Activated CD8-positive, alpha-beta memory T cell treated with anti-CD3 and anti-CD28 coated beads for 36 hours (primary cell): ENCODE measurements at regions not wholly inside any gene's neighbourhood (a gene's known extent, or its start where the extent isn't known, plus 50 kb on each side); places are given as distances from the start of the nearest gene placed in this dataset.

Experiments used
- CTCF ChIA-PET: fragments of 350-600 bp; sonication (Branson Sonifier 250); formaldehyde crosslinking; loops from one replicate; lab custom pipeline; 2021; ENCODE audit warnings: antibody characterized with exemption; lab: Charles Lee
- POLR2A ChIA-PET: fragments of 350-600 bp; sonication (Branson Sonifier 250); formaldehyde crosslinking; loops from one replicate; lab custom pipeline; 2021; ENCODE audit warnings: antibody characterized with exemption; lab: Charles Lee

- CTCF ChIA-PET, result no interaction called here
These were observed 166.2 kb downstream of the ZIC5 start for GRCh38 chr13:99805361-99805760.

GRCh38 chr13:99803141-99803540 is 168.4 kb downstream of the ZIC5 start:
- ChIA-PET CTCF (no interaction called here), POLR2A (no interaction called here)

More at GRCh38 chr13:99805361-99805760, 166.2 kb downstream of the ZIC5 start:
- POLR2A ChIA-PET, result no interaction called here

GRCh38 chr13:99802416-99802815 is 169.2 kb downstream of the ZIC5 start:
- ChIA-PET CTCF (no interaction called here), POLR2A (no interaction called here)

GRCh38 chr13:99800951-99801350 is 170.6 kb downstream of the ZIC5 start:
- CTCF ChIA-PET, result interaction anchor here (0.7 kb wide), 1 partner anchor 136 kb away, joined by 4 read pairs; no protein-coding TSS in a partner anchor

GRCh38 chr13:99800011-99800410 is 171.6 kb downstream of the ZIC5 start:
- POLR2A ChIA-PET, result no interaction called here
- CTCF ChIA-PET, result no interaction called here

More at GRCh38 chr13:99800951-99801350, 170.6 kb downstream of the ZIC5 start:
- POLR2A ChIA-PET, result no interaction called here

- ChIA-PET POLR2A (no interaction called here), CTCF (no interaction called here)
These were observed 172.8 kb downstream of the ZIC5 start for GRCh38 chr13:99798756-99799155.

GRCh38 chr13:99797691-99798090 is 173.9 kb downstream of the ZIC5 start:
- POLR2A ChIA-PET, result no interaction called here
- CTCF ChIA-PET, result no interaction called here

- POLR2A ChIA-PET, result no interaction called here
- CTCF ChIA-PET, result no interaction called here
These were observed 175.3 kb downstream of the ZIC5 start for GRCh38 chr13:99796175-99796819.

- ChIA-PET CTCF (interaction anchor here (0.6 kb wide), 1 partner anchor 411 kb away, joined by 3 read pairs; no protein-coding TSS in a partner anchor), POLR2A (no interaction called here)
These were observed 179.3 kb downstream of the ZIC5 start for GRCh38 chr13:99792079-99792921.

GRCh38 chr13:99782669-99783068 is 188.9 kb downstream of the ZIC5 start:
- ChIA-PET CTCF (no interaction called here), POLR2A (no interaction called here)

- ChIA-PET CTCF (no interaction called here), POLR2A (no interaction called here)
These were observed 193.1 kb downstream of the ZIC5 start for GRCh38 chr13:99778500-99778899.

GRCh38 chr13:99777873-99778272 is 193.7 kb downstream of the ZIC5 start:
- ChIA-PET POLR2A (no interaction called here), CTCF (no interaction called here)

- CTCF ChIA-PET, result no interaction called here
- POLR2A ChIA-PET, result no interaction called here
These were observed 196.9 kb downstream of the ZIC5 start for GRCh38 chr13:99774644-99775043.

GRCh38 chr13:99768986-99769385 is 202.6 kb downstream of the ZIC5 start:
- ChIA-PET POLR2A (no interaction called here), CTCF (no interaction called here)

GRCh38 chr13:99766641-99767045 is 204.9 kb downstream of the ZIC5 start:
- CTCF ChIA-PET, result no interaction called here
- POLR2A ChIA-PET, result no interaction called here

GRCh38 chr13:99765869-99766268 is 205.7 kb downstream of the ZIC5 start:
- POLR2A ChIA-PET, result no interaction called here
- CTCF ChIA-PET, result no interaction called here

GRCh38 chr13:99760456-99760855 is 211.1 kb downstream of the ZIC5 start:
- POLR2A ChIA-PET, result no interaction called here
- CTCF ChIA-PET, result no interaction called here

- CTCF ChIA-PET, result interaction anchor here (0.9 kb wide), 1 partner anchor 14 kb away, joined by 3 read pairs; no protein-coding TSS in a partner anchor
- POLR2A ChIA-PET, result no interaction called here
These were observed 212.4 kb downstream of the ZIC5 start for GRCh38 chr13:99759163-99759552.

- ChIA-PET CTCF (interaction anchor here (0.9 kb wide), 1 partner anchor 14 kb away, joined by 3 read pairs; no protein-coding TSS in a partner anchor), POLR2A (no interaction called here)
These were observed 213.0 kb downstream of the ZIC5 start for GRCh38 chr13:99758460-99759162.
